Activated naive CD8-positive, alpha-beta T cell (primary cell): ENCODE measurements at regions not wholly inside any gene's neighbourhood (a gene's known extent, or its start where the extent isn't known, plus 50 kb on each side); places are given as distances from the start of the nearest gene placed in this dataset.

Source experiments
- H3K27ac Mint-ChIP-seq: one replicate; pipeline ENCODE4 v1.8.0; 2021; ENCODE audit warnings: mixed read lengths
- H3K27me3 Mint-ChIP-seq: one replicate; pipeline ENCODE4 v1.8.0; 2021; ENCODE audit warnings: mixed read lengths
- H3K36me3 Mint-ChIP-seq: one replicate; pipeline ENCODE4 v1.8.0; 2021; ENCODE audit warnings: mixed read lengths
- H3K4me1 Mint-ChIP-seq: one replicate; pipeline ENCODE4 v1.8.0; 2021; ENCODE audit warnings: low read depth, mixed read lengths
- H3K4me3 Mint-ChIP-seq: one replicate; pipeline ENCODE4 v1.8.0; 2021; ENCODE audit warnings: mild to moderate bottlenecking, mixed read lengths
- H3K9me3 Mint-ChIP-seq: one replicate; pipeline ENCODE4 v1.8.0; 2021; ENCODE audit warnings: low read depth, mixed read lengths

DNA sequence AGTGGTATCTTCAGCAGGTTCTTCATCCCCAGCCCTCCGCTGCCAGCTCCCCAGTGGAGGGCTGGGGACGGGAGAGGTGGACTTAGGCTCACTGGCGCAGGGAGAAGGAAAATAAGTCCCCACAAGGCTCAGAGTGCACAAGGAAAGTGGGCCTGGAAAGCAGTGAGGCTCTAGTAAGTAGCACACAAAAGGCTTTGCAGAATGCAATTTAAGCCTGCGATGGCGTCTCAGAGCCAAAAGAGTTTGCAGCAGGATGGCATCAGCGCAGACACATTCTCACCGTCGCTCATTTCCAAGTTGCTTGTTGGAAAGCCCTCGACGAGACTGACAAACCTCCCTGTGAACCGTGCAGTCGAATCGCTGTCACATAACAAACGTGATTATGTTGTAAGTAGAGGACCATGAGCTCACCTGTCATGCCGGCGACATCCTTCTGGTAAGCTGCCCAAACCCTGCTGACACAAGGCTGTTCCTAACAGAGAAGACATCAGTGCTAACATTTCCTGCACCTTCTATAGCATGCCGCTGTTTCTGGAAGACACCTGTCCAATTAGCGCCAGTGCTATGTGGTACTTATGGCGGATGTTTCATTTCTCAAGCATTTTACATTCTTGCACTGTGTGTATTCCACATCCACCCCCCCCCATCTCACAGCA is 98.3 kb upstream of the NPVF start:
- Mint-ChIP-seq H3K4me1 (no peaks in the 10 kb centered on the region), H3K9me3 (no peaks in the 10 kb centered on the region), H3K27ac (no peak overlapping the region), H3K27me3 (peaks cover 12% of the 10 kb centered on the region), H3K36me3 (no peaks in the 10 kb centered on the region), H3K4me3 (no peak overlapping the region)

DNA sequence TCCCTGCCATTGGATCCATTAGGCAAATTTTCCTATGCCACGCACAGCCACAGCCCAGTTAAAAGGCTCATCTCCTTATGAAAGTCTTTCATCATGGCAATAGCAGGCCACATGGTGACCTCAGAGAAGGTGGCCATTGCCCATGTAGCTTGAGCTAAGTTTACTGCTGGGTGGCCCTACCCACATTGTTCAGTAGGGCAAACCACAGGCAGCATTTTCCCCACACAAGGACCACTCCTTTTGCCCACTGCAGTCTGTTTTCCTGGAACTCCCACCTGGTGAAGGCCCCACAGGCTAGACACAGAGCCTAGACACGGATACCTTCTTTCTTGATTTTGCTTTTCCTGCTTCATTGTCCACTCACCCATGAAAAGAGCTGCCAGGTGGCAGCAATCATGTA is 101.5 kb upstream of the NPVF start:
- no peaks in the 10 kb centered on the region for H3K4me1 Mint-ChIP-seq
- H3K4me3 Mint-ChIP-seq = no peak overlapping the region
- no peaks in the 10 kb centered on the region for H3K9me3 Mint-ChIP-seq
- peaks cover 2% of the 10 kb centered on the region for H3K27me3 Mint-ChIP-seq
- H3K27ac Mint-ChIP-seq = no peak overlapping the region
- H3K36me3 Mint-ChIP-seq = no peaks in the 10 kb centered on the region

DNA sequence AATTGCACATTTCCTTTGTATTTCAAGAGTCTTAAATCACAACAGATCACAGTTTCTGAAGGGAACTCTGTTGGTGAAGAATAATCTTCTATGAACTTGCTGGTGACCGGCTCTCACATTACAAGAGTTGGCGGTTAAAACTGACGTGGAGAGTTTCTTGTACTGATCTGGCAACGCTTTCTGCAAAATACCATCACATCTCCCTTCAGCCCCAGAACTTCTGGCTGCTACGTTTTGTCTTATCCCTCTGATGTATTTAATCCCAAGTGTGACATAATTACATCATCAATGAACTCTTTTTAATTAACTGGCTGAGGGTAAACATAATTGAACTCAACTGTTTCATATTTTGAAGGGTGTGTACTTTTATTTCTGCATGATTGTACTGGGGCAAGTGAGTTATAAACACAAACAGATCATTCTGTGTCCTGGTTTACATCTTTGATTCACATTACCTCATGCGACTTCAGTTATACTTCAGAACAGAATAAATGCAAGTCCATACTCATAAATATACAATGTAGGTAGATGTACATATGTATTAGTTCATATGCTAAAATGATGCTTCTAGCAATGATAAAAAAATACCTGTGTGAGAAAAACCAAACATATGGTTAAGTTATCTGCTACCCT is 105.1 kb upstream of the NPVF start:
- Mint-ChIP-seq H3K36me3 (no peaks in the 10 kb centered on the region), H3K4me3 (no peak overlapping the region), H3K9me3 (no peaks in the 10 kb centered on the region), H3K4me1 (no peaks in the 10 kb centered on the region), H3K27ac (no peak overlapping the region), H3K27me3 (no peaks in the 10 kb centered on the region)

DNA sequence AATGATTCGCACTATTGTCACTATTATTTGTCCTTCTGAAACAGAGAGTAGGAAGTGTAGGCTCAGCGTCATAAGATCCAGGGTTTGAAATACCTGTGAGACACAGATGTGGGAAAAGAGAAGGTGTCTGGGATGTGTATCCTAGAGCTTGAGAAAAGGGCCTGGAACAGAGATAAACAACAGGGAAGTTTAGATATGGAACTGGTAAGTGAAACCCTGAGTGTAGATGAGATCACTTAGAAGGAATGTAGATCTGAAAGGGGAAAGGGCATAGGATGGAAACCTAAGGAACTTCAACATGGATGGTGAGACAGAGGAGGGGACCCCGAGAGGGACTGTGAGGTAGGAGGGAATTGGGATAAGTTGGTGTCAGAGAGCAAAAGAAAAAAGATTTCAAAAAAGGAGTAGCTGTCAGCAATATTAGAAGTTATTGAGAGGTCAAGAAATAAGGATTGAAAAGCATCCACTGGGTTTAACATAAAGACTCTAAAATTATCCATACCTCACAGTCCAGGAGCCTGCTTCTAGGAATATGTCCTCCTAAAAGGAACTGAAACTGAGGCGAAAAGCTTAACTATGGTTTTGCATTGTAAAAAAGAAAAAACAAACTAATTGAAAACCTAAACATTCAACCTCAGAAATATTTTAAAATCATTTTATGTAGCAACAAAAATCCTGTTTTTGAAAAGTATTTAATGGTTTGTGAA is 119.2 kb upstream of the NPVF start:
- Mint-ChIP-seq H3K36me3 (no peaks in the 10 kb centered on the region), H3K4me3 (no peak overlapping the region), H3K27me3 (peaks cover 18% of the 10 kb centered on the region), H3K9me3 (no peaks in the 10 kb centered on the region), H3K4me1 (no peaks in the 10 kb centered on the region), H3K27ac (no peak overlapping the region)

DNA sequence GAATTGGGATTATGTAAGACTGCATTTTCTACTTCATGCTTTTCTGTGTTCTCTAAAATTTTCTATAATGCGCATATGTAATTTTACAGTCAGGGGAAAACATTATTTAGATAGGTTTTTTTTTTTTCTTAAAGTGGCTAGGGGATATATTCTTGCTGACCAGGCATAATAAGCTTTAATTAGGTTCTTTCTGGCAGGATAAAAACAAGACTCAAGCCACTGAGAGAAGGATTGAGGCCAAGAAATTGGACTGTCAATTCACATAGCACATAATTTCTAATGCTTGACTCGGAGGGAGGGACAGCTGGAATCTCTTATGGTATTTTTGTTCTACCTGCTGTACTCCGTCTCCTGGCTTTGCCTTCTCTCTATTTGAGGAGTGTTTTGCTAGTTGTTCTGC is 119.8 kb upstream of the NPVF start:
- Mint-ChIP-seq H3K4me1 (no peaks in the 10 kb centered on the region), H3K4me3 (no peak overlapping the region), H3K9me3 (no peaks in the 10 kb centered on the region), H3K27me3 (peaks cover 18% of the 10 kb centered on the region), H3K27ac (no peak overlapping the region), H3K36me3 (no peaks in the 10 kb centered on the region)

DNA sequence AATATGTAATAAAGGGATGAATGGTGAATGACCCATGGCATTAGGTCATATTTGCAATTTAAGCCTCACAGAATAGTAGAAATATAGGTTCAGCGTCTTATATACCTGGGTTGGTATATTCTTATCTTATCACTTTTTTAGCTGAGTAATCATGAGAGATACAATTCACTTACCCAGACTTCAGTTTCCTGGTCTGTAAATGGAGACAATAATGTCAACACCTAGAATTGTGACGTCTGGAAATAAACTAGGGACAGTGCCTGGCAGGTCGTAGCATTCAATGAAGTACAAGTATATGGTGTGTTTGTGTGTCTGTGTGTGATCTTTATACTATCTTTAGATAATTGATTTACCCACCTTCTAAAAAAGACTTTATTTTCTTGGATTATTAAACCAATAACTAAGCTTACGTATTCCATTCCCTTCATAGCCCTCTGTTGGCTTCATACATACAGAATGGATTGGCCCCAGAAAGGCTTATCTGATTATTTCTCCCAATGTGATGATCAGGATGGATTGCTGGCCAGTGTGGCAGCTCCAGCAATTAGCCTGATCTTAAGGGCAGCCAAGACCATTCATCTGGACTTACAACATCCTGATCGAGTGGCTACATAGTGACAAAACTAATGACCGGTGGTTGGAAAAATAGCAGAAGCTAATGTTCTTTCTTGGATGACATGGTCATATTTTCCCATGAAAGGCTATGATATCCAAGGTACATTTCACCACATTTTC is 121.2 kb upstream of the NPVF start:
- Mint-ChIP-seq H3K4me3 (no peak overlapping the region), H3K27me3 (peaks cover 17% of the 10 kb centered on the region), H3K4me1 (peaks cover 2% of the 10 kb centered on the region), H3K36me3 (no peaks in the 10 kb centered on the region), H3K27ac (no peak overlapping the region), H3K9me3 (no peaks in the 10 kb centered on the region)

DNA sequence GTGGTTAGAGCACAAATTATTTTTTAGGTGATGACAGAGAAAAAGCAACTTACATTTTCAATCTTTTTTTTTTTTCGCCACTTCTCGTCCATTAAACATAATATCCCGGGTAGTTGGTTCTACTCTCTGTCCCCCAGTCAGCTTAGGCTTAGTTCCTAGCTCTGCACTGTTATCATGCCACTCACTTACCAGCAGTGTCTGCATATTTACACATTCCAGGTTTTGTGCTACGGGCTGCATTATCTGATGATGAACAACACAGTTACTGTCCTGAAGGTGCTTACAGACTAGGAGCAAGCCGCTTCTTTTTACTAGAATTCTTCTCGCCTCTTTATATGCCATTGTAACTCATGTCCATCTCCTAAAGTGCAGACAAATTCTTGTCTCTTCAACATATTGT is 121.8 kb upstream of the NPVF start:
- Mint-ChIP-seq H3K4me3 (no peak overlapping the region), H3K9me3 (no peaks in the 10 kb centered on the region), H3K36me3 (no peaks in the 10 kb centered on the region), H3K27ac (no peak overlapping the region), H3K27me3 (peaks cover 17% of the 10 kb centered on the region), H3K4me1 (peaks cover 2% of the 10 kb centered on the region)

DNA sequence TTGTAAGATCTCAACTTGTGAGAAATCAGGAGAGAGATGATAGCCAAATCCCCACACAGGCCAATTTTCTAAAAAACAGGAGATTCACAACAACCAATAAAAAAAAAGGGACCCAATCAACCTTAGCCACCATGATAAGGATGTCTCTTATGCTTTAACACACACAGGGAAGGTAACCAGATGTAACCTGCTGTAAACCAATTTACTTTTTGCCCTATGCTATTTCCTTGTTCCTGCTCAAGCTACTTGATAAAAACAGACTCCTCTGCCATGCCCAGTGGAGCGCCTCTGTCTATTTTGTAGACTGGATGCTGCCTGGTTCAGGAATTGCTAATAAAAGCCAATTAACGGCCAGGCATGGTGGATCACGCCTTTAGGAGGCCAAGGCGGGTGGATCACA is 123.5 kb upstream of the NPVF start:
- Mint-ChIP-seq H3K9me3 (no peaks in the 10 kb centered on the region), H3K27ac (no peak overlapping the region), H3K36me3 (no peaks in the 10 kb centered on the region), H3K4me1 (peaks cover 2% of the 10 kb centered on the region), H3K4me3 (no peak overlapping the region), H3K27me3 (peaks cover 13% of the 10 kb centered on the region)

DNA sequence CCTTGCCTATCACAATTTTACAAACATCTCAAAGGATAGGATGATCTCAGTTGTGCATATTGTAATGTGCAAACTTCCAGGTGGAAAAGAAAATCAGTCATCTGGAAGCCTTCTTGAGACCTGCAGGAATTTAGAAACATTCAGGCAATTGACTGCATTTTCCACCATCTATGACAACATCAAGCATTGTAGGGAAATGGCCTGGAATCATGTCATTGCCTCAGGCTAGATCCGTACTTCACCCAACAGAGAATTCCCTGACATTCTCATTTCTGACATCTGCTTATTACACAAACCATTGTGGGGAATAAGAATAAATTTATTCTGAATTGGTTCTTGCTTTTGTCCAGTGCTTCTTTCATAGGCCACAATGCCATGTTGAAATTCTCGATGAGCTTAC is 124.9 kb upstream of the NPVF start:
- H3K4me3 Mint-ChIP-seq = no peak overlapping the region
- peaks cover 10% of the 10 kb centered on the region for H3K27me3 Mint-ChIP-seq
- no peak overlapping the region for H3K27ac Mint-ChIP-seq
- H3K9me3 Mint-ChIP-seq = no peaks in the 10 kb centered on the region
- peaks cover 2% of the 10 kb centered on the region for H3K4me1 Mint-ChIP-seq
- H3K36me3 Mint-ChIP-seq = no peaks in the 10 kb centered on the region

DNA sequence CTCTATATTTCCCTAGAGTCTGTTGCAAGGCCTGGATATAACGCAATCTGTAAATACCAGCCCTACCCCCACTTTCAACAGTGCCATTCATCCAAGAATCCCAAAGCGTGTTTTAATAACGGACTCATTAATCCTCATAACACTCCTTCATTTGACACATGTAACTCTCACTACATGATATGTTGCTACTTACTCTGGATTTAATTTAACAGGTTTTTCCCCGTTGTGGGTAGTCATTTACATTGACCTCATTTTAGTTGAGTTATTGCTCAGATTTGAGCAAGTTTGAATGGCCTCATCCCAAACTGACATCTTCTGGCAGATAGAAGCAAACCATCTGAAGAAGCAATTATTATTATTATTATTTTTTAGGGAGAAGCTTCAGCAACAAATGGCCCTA is 125.4 kb upstream of the NPVF start:
- Mint-ChIP-seq H3K36me3 (no peaks in the 10 kb centered on the region), H3K4me1 (peaks cover 2% of the 10 kb centered on the region), H3K27ac (no peak overlapping the region), H3K9me3 (no peaks in the 10 kb centered on the region), H3K4me3 (no peak overlapping the region), H3K27me3 (peaks cover 10% of the 10 kb centered on the region)

DNA sequence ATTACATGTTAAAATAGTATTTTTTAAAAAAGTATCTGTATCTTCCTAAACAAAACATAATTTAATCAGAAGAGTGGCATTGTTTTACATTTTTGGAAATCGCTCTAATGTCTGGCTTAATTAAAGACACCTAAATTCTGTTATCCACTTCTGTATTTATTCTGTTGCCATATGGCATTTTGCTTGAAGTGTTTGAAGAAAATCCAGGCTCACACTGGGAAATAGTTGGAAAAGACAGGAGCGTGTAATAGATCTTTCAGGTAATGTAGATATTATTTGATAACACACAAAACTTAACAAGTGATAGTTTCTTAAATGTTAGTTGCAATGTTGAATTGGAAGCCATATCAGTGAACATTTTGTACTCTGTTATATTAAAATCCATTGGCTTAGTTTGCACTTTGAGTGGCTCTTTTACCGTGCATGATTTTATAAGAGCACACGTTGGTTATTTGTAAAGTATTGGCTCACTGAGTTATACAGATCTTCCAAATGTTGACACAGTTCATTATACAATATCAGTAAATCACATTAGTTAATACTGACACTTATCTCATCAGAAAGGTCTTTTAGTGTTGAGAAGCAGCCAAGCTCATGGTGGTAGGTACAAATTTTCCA is 128.4 kb upstream of the NPVF start:
- peaks cover 2% of the 10 kb centered on the region for H3K4me1 Mint-ChIP-seq
- H3K9me3 Mint-ChIP-seq = no peaks in the 10 kb centered on the region
- H3K27me3 Mint-ChIP-seq = peaks cover under 1% of the 10 kb centered on the region
- no peak overlapping the region for H3K4me3 Mint-ChIP-seq
- H3K36me3 Mint-ChIP-seq = no peaks in the 10 kb centered on the region
- no peak overlapping the region for H3K27ac Mint-ChIP-seq

DNA sequence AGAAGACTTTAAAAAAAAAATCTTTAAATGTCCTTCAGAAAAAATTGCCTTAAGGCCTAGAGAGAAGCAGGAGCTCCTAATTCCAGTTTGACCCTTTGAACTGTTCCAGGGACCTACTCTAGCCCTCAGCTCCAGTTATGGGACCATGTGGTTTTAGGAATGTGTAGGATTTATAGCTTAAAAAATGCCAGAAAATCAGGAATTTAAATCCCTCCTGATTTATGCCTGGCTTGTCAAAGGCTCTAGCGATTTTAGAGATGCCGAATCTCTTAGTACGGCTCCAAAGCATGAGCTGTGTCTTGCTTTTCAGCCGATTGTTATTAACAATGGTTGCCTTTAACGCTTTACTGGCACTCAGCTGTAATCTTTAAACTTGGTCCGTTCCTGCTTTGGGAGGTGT is 130.6 kb upstream of the NPVF start:
- Mint-ChIP-seq H3K27me3 (no peaks in the 10 kb centered on the region), H3K27ac (no peak overlapping the region), H3K4me3 (no peak overlapping the region), H3K36me3 (no peaks in the 10 kb centered on the region), H3K9me3 (no peaks in the 10 kb centered on the region), H3K4me1 (peaks cover 2% of the 10 kb centered on the region)

DNA sequence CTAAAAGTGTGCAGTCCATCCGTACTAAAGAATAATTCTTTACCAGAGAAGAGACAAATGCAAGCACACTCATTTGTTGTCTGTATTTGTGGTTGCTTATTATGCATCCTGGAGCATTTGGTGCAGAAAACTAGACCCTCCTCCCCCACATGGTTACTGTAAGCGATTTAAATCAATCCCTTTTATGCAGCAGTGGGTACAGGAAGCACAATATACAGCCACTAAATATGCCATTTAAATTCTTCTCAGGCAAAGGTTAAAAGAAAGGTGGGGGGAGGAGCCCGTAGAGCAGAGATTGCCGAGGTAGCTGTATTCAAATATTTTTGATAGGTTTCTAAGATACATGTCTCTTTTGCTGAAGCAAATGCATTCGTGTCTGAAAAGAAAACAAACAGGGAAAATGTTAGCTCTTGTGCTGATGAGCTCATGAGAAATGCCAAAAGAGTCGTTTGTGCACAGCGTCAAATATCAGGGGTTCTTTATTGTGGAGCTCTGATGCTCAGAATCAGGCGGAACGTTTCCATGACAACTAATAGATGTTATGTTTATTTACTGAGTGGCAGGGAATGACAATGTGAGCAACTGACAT is 131.3 kb upstream of the NPVF start:
- Mint-ChIP-seq H3K9me3 (no peaks in the 10 kb centered on the region), H3K4me1 (no peaks in the 10 kb centered on the region), H3K36me3 (no peaks in the 10 kb centered on the region), H3K27ac (no peak overlapping the region), H3K27me3 (no peaks in the 10 kb centered on the region), H3K4me3 (no peak overlapping the region)

DNA sequence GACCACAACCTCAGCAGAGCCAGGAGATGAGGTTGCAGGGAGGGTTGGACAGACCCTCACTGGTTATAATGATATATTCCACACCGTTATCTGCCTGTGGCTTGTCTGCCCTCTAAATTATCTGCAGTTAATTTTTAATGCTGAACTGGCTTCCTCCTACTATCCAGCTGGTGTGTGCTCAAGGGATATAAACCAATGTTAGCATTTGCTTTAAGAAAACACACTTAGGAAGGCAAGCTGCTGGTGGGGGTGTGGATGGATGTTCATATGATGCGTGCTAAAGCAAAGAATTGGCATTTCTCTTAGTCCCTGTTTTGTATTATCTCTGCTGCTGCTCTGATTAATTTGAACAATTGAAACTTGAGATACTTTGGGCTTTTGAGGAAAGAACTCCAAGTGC is 132.2 kb upstream of the NPVF start:
- Mint-ChIP-seq H3K9me3 (no peaks in the 10 kb centered on the region), H3K4me3 (no peak overlapping the region), H3K36me3 (no peaks in the 10 kb centered on the region), H3K27ac (no peak overlapping the region), H3K4me1 (no peaks in the 10 kb centered on the region), H3K27me3 (no peaks in the 10 kb centered on the region)
